GM04503 (cell line): ENCODE measurements at regions not wholly inside any gene's neighbourhood (a gene's known extent, or its start where the extent isn't known, plus 50 kb on each side); places are given as distances from the start of the nearest gene placed in this dataset.

Experiments used
- DNase-seq: peaks from one replicate; pipeline ENCODE4 v3.0.0-alpha.2; 2012; ENCODE audit warnings: low read depth

GRCh38 chr2:155151945-155152344 is 453.4 kb downstream of the KCNJ3 start:
- no peak for DNase-seq

GRCh38 chr2:155151472-155151871 is 453.0 kb downstream of the KCNJ3 start:
- no peak for DNase-seq

- DNase-seq: no peak
Observed at GRCh38 chr2:155145758-155146229, 447.3 kb downstream of the KCNJ3 start.

GRCh38 chr2:155141418-155141817 is 442.9 kb downstream of the KCNJ3 start:
- no peak for DNase-seq

- DNase-seq: no peak
Observed at GRCh38 chr2:155125585-155126230, 427.2 kb downstream of the KCNJ3 start.

- DNase-seq: no peak
Observed at GRCh38 chr2:155115846-155116245, 417.4 kb downstream of the KCNJ3 start.

GRCh38 chr2:155111070-155111469 is 412.6 kb downstream of the KCNJ3 start:
- DNase-seq: no peak

GRCh38 chr2:155109527-155109926 is 411.0 kb downstream of the KCNJ3 start:
- DNase-seq: no peak

GRCh38 chr2:155100261-155100660 is 401.8 kb downstream of the KCNJ3 start:
- no peak for DNase-seq

GRCh38 chr2:155099784-155100183 is 401.3 kb downstream of the KCNJ3 start:
- no peak for DNase-seq

GRCh38 chr2:155095613-155096012 is 397.1 kb downstream of the KCNJ3 start:
- DNase-seq: no peak

GRCh38 chr2:155080373-155080772 is 381.9 kb downstream of the KCNJ3 start:
- DNase-seq: no peak

GRCh38 chr2:155070489-155070888 is 372.0 kb downstream of the KCNJ3 start:
- DNase-seq: no peak

- DNase-seq: no peak
Observed at GRCh38 chr2:155062922-155063258, 364.4 kb downstream of the KCNJ3 start.

- DNase-seq: no peak
Observed at GRCh38 chr2:155062250-155062921, 363.9 kb downstream of the KCNJ3 start.

GRCh38 chr2:155060896-155061295 is 362.4 kb downstream of the KCNJ3 start:
- no peak for DNase-seq

GRCh38 chr2:155054712-155055111 is 356.2 kb downstream of the KCNJ3 start:
- no peak for DNase-seq

GRCh38 chr2:155043097-155043496 is 344.6 kb downstream of the KCNJ3 start:
- DNase-seq: no peak

- DNase-seq: no peak
Observed at GRCh38 chr2:155035308-155035707, 336.8 kb downstream of the KCNJ3 start.

- no peak for DNase-seq
Observed at GRCh38 chr2:155033652-155034051, 335.2 kb downstream of the KCNJ3 start.

- DNase-seq: no peak
Observed at GRCh38 chr2:155030296-155030695, 331.8 kb downstream of the KCNJ3 start.

GRCh38 chr2:155026651-155027174 is 328.2 kb downstream of the KCNJ3 start:
- DNase-seq: no peak

- DNase-seq: no peak
Observed at GRCh38 chr2:155023674-155024073, 325.2 kb downstream of the KCNJ3 start.

- no peak for DNase-seq
Observed at GRCh38 chr2:155022531-155022930, 324.0 kb downstream of the KCNJ3 start.
